GM04503 (cell line): ENCODE measurements at regions not wholly inside any gene's neighbourhood (a gene's known extent, or its start where the extent isn't known, plus 50 kb on each side); places are given as distances from the start of the nearest gene placed in this dataset.

ENCODE experiments used
- DNase-seq: peaks from one replicate; pipeline ENCODE4 v3.0.0-alpha.2; 2012; ENCODE audit warnings: low read depth

- DNase-seq, result peak; percentile 84
Measured at GRCh38 chr10:33412653-33413361, 78.3 kb upstream of the NRP1 start.

DNA sequence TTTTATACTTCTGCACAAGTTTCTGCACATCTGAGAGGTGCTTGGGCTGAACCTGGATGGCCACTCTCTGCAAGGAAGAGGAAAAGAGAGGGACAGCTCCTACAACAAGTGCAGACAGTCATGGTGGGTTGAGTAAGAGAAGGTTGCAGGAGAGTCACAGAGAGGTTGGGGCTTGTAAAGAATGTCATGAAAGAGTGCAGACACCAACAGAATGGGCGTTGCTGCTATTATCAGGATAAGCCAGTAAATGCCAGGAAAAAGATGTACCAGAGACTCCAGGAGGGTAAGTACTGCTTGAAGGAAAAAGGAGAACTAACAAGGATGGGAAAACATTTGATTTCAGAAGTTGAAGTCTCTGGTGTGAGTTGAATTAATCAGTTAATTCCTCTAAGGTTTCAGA lies 77.8 kb upstream of the NRP1 start:
- no peak for DNase-seq

GRCh38 chr10:33410860-33411234 lies 76.4 kb upstream of the NRP1 start:
- no peak for DNase-seq

- no peak for DNase-seq
Measured at GRCh38 chr10:33410096-33410859, 75.8 kb upstream of the NRP1 start.

GRCh38 chr10:33406596-33406995 lies 72.1 kb upstream of the NRP1 start:
- DNase-seq, result no peak

DNA sequence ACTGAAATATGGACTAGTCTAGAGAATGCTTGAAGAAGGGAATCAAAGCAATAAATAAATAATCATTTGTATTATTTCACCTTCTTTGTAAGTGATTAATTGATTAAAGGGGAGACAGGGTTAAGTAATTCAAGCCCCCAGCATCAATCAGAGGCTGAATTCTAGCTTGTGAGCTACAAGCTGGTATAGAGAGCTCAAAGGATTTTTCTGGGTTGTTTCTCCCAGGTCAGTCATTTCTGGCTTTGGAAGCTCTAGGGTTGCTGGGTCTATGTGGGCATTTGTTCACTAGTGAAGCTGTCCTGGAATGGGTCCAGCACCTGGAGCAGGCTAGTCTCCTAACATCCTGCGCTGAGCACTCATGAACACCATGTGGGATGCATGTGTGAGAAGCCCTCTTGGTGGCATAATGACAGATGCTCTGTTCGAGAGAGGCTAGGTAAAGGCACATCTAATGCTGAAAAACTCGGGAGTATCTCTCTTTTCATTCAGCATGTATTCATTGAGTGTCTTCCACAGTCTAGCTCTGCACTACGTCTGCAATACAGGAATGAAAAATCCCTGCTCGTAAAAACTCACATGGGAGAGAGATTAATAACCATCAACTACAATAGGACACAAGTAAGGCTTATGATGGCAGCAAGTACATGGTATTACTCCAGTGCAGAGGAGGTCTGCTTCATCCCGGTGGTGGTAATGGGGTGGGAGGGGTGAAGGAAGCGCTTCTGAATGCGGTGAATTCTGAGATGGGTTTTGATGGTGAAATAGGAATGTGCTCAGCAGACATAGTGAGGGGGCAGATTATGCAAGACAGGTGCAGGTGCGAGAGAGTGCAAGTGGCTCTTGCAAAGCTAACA lies 68.0 kb upstream of the NRP1 start:
- DNase-seq, result no peak

DNA sequence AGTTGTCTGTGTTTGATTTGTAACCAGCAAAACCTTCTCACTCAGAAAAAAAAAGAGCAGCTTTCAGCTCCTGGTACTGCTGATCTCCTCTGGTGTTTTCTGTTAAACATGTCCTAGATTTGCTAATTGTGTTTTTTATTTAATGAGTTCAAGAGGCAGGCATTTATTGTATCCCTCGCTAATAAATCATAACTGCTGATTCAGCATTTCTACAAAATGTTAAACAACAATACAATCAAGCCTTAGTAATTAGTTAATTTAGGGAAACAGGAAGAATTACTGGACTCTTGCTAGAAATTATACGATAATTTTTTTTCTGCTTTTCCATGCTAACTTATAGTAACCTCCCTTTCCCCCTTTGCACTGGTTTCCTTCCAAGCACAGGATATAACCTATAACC lies 66.8 kb upstream of the NRP1 start:
- no peak for DNase-seq

DNA sequence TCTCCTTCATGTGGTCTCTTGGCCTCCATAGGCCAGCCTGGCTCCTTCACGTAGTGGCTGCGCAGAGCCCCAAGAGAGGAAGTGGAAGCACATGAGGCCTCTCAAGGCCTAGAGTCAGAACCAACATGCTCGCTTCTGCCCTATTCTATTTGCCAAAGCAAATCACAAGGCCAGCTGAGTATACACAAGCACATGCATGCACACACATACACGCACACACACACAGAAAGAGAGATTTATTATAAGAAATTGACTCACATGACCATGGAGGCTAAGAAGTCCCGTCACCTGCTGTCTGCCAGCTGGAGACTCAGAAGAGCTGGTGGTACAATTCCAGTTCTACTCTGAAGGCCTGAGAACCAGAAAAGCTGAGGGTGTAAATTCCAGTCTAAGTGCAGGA lies 64.3 kb upstream of the NRP1 start:
- DNase-seq, result no peak

- no peak for DNase-seq
Measured at GRCh38 chr10:33396938-33397337, 62.5 kb upstream of the NRP1 start.

DNA sequence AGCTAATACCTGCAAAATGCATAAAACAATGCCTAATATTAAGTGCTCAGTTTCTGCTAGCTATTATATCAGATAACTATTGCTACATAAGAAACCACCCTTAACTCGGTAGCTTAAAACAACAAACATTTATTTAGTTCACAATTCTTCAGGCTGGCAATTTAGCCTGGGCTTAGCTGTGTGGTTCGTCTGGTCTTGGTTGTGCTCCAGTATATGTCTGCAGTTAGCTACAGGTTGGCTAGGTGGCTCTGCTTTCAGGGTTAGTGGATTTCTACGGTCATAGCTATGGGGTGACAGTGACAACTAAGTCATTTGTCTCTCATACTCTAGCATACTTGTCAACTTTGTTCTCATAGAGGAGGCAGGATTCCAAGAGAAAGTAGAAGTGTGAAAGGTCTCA lies 61.8 kb upstream of the NRP1 start:
- DNase-seq, result no peak

GRCh38 chr10:33395201-33395600 lies 60.7 kb upstream of the NRP1 start:
- no peak for DNase-seq

DNA sequence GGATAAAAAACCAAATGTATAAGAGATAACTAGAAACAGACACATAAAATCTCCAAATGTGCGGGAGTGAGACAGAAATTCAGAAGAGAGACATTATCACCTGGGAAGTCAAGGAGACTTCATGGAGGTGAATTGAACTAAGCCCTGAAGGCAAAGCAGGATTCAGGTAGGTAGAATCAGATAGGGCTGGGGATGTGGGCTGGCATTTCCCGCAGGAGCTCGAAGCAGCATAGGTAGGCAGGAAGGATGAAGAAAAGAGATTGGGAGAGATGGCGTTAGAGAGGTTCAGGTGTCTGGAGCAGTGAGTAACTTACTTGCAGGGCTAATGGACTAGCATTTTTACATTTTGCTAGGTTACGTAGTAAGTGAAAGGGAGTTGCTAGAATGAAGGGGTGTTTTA lies 58.2 kb upstream of the NRP1 start:
- no peak for DNase-seq

DNA sequence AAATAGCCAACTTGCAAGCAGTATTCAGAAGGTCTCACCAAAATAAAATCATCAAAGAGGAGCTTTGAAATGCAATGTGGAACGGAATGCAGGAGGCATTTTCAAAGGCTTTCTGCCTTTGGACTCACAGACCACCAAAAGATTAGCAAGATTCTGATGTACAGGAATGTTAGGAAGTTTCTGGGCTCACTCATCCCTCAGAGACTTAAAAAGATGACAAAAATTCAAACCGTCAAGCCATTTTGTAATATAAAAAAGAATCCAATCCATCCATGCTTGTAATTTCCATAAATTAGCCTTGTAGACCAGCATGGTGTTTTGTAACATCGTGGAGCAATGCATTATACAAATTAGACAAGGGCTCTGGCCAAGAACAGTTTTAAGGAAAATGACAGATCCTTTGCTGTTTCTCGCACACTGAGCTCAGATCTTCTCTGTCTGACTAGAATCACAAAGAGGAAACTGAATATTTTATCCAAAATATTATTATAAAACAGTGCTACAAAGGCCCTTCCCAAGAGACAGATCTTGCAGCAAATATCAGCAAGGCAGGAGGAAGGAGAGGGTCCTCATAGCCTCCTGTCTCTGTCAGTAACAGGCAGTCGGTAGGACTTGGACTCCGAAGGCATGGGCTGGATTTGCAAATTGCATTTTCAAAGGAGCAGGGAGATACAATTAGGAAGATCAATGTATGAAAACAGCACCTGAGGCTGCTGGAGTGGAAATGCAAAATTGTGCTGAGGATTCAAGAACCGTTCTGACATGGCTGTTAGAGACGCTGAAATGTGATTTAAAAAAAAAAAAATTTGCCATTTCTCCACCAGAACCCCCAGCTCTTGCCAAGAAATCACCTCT lies 57.4 kb upstream of the NRP1 start:
- DNase-seq, result no peak

DNA sequence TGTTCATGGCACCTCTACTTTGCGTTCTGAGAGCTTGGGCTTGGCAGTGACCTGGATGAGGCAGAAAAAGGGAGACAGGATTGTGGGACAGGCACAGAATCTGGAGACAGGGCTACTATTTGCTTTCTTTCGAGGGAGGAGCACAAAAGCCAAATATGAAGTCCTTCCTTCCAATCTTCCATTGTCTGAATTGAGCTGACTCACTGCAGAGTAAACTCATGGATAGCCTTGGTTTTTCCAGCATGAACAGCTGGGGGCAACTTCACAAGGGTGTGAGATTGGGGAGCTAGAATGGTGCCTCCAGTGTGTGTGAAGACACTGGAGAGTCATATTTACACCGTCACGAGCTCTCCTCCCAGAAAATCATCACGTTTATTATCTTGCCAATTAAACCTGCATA lies 55.6 kb upstream of the NRP1 start:
- no peak for DNase-seq

DNA sequence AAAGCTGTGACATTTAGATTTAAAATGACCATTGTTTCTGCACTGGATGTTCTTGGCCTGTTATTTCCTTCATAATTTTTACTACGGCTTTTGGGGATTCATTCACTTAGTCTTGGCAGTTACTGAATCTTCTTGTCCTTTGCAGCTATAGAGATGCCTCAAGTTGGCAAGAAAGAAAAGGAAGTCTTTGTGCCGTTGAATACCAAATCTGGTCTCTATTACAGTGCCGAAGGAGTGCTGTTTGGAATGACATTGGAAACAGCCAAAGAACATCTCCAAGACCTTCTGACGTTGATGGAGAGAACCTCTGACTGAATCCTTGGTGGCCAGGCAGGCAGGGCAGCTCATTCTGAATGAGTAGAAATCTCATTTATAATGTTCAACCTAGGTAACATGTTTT lies 54.3 kb upstream of the NRP1 start:
- no peak for DNase-seq

DNA sequence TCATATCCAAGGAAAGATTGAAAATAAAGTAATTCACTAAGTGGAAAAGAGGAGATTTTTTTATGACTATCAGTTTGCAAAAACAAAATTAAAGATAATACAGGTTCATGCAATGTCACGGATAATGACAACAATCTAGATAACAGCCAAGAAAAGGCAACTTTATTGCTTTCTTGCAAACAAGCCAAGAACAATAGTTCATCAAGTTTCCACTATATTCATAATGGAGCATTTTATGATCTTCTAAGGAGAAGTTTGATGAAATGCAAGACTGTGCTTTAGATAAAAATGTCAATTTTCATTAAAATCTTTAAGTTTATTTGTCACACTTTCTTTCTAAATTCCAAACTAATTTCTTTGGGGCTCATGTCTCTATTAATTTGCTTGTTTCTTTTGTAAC lies 53.9 kb upstream of the NRP1 start:
- DNase-seq, result no peak

GRCh38 chr10:33387720-33388119 lies 53.3 kb upstream of the NRP1 start:
- DNase-seq, result no peak

GRCh38 chr10:33386926-33387325 lies 52.5 kb upstream of the NRP1 start:
- no peak for DNase-seq

- DNase-seq, result no peak
Measured at GRCh38 chr10:33385686-33386085, 51.2 kb upstream of the NRP1 start.

GRCh38 chr10:33385015-33385414 lies 50.5 kb upstream of the NRP1 start:
- DNase-seq, result no peak
